ENCODE measurements at regions not wholly inside any gene's neighbourhood (a gene's known extent, or its start where the extent isn't known, plus 50 kb on each side); places are given as distances from the start of the nearest gene placed in this dataset.

DNA sequence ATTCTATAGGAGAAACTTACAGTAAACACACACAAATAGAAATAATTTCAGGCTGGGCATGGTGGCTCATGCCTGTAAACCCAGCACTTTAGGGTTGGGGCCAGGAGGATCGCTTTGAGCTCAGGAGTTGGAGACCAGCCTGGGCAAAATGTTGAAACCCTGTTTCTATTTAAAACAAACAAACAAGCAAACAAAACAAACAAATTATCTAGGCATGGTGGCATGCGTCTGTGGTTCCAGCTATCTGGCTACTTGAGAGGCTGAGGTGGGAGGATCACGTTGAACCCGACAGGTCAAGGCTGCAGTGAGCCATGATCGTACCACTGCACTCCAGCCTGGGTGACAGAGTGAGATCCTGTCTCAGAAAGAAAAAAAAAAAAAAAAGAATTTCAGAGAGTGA lies 64.0 kb downstream of the NHLRC1 start:
- H3K4me2 ChIP-seq (ENCODE audit: insufficient read depth, low read length): no peak overlapping the region
- in situ Hi-C loops (cut with MboI) (no loop called here), intact Hi-C loops (cut with micrococcal nuclease) (no loop called here)
- no peak overlapping the region for H3K9ac ChIP-seq (ENCODE audit: insufficient read depth in 1 of 2, low read depth in 2 of 2, low read length in 2 of 2)
- H3K27me3 ChIP-seq (ENCODE audit: control insufficient read depth in 2 of 2, insufficient read depth in 2 of 2, low read length in 2 of 2): no peaks in the 10 kb centered on the region
- FAIRE-seq (no peak), ATAC-seq (peak; percentile 24), DNase-seq (ENCODE audit: extremely low read depth in 1 of 4, low spot score in 3 of 4) (no peak)
- H3K4me1 ChIP-seq (replicated peaks in 1 of 2; ENCODE audit: control insufficient read depth in 2 of 2, insufficient read depth in 2 of 2, low read length in 2 of 2): peaks cover 3 to 30% of the 10 kb centered on the region in 2 experiments; a peak in 3 of 5 replicates
- 30% methylated on average over 5 of the region's 5 CpGs for WGBS (ENCODE audit: insufficient coverage, low coverage, missing lambda C conversion rate)
- no peaks in the 10 kb centered on the region for H4K20me1 ChIP-seq (replicated peaks; ENCODE audit: control insufficient read depth, insufficient read depth, low read length)
- H3K36me3 ChIP-seq (ENCODE audit: control insufficient read depth, insufficient read depth, low read length): no peaks in the 10 kb centered on the region
- ChIA-PET CTCF (ENCODE audit: low intra/inter-chr PET ratio) (no interaction called here), POLR2A (interaction anchor here (0.6 to 2.3 kb wide), 2 partner anchors 11 to 54 kb away, joined by 3 to 9 read pairs; no protein-coding TSS in a partner anchor)
- TF ChIP-seq NCOA6 (IDR thresholded peaks at IDR 0.05): no peak
- no peak for TF ChIP-seq GATAD2B (IDR thresholded peaks at IDR 0.05; ENCODE audit: borderline replicate concordance)
- TF ChIP-seq, protein P1, sequence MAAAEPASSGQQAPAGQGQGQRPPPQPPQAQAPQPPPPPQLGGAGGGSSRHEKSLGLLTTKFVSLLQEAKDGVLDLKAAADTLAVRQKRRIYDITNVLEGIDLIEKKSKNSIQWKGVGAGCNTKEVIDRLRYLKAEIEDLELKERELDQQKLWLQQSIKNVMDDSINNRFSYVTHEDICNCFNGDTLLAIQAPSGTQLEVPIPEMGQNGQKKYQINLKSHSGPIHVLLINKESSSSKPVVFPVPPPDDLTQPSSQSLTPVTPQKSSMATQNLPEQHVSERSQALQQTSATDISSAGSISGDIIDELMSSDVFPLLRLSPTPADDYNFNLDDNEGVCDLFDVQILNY (CRISPR knock-in tag; IDR thresholded peaks at IDR 0.05): no peak
- no peak for TF ChIP-seq JUND (IDR thresholded peaks at IDR 0.05; ENCODE audit: borderline replicate concordance, low read depth, low read length)
- TF ChIP-seq JUND (tag; IDR thresholded peaks at IDR 0.05; ENCODE audit: borderline replicate concordance, low read depth, low read length): no peak
- TF ChIP-seq ATF7 (IDR thresholded peaks at IDR 0.05): no peak
- TF ChIP-seq SREBF2 (CRISPR knock-in tag; IDR thresholded peaks at IDR 0.05): no peak
- TF ChIP-seq, protein P2, sequence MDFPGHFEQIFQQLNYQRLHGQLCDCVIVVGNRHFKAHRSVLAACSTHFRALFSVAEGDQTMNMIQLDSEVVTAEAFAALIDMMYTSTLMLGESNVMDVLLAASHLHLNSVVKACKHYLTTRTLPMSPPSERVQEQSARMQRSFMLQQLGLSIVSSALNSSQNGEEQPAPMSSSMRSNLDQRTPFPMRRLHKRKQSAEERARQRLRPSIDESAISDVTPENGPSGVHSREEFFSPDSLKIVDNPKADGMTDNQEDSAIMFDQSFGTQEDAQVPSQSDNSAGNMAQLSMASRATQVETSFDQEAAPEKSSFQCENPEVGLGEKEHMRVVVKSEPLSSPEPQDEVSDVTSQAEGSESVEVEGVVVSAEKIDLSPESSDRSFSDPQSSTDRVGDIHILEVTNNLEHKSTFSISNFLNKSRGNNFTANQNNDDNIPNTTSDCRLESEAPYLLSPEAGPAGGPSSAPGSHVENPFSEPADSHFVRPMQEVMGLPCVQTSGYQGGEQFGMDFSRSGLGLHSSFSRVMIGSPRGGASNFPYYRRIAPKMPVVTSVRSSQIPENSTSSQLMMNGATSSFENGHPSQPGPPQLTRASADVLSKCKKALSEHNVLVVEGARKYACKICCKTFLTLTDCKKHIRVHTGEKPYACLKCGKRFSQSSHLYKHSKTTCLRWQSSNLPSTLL (IDR thresholded peaks at IDR 0.05): no peak
- TF ChIP-seq ESRRB (CRISPR knock-in tag; IDR thresholded peaks at IDR 0.05; ENCODE audit: borderline replicate concordance): no peak
- no peak for TF ChIP-seq ATF1 (CRISPR knock-in tag; IDR thresholded peaks at IDR 0.05)
- TF ChIP-seq ATF1 (tag; IDR thresholded peaks at IDR 0.05): no peak
- TF ChIP-seq ZNF79 (CRISPR knock-in tag; IDR thresholded peaks at IDR 0.05; ENCODE audit: low read depth): no peak
- no peak for TF ChIP-seq SRF (CRISPR knock-in tag; IDR thresholded peaks at IDR 0.05)
- H3K9me3 ChIP-seq (replicated peaks; ENCODE audit: control insufficient read depth, insufficient read depth, low read depth, low read length): no peaks in the 10 kb centered on the region
- peak overlapping the region; percentile 74 for H2AFZ ChIP-seq (ENCODE audit: low read depth, low read length)
- no peak overlapping the region for H3K4me3 ChIP-seq
- H3K9me1 ChIP-seq (ENCODE audit: control insufficient read depth, insufficient read depth, low read length): no peaks in the 10 kb centered on the region
- no peak overlapping the region for H3K27ac ChIP-seq (ENCODE audit: extremely low read depth, low read depth, low read length)
- no TSS peak for BruUV-seq (replicated peaks)
- H3K79me2 ChIP-seq (ENCODE audit: control insufficient read depth, insufficient read depth, low read length): no peaks in the 10 kb centered on the region
